OCI-LY7 (cell line): ENCODE measurements at regions not wholly inside any gene's neighbourhood (a gene's known extent, or its start where the extent isn't known, plus 50 kb on each side); places are given as distances from the start of the nearest gene placed in this dataset.

Source experiments
- BruUV-seq: library from RNA; stranded (reverse); fragments of 400-500 nt; replicated peaks from 2 replicates; lab custom pipeline; 2021; lab: Mats Ljungman, UMichigan
- CTCF ChIA-PET: fragments of 300-600 bp; sonication (Branson Sonifier 250); formaldehyde crosslinking; loops from one replicate; lab custom pipeline; 2022; ENCODE audit warnings: antibody characterized with exemption; ENCODE audit not compliant: unreplicated experiment; lab: Charles Lee
- POLR2A ChIA-PET: fragments of 300-600 bp; sonication (Branson Sonifier 250); formaldehyde crosslinking; loops from one replicate; lab custom pipeline; 2022; ENCODE audit warnings: antibody characterized with exemption; lab: Charles Lee
- DNase-seq: peaks from one replicate; pipeline ENCODE4 v3.0.0-alpha.2; 2015; ENCODE audit warnings: low spot score
- H2AFZ ChIP-seq: fragments of 200-600 bp; sonication (generic), shearing (Covaris generic); 2 replicates; pipeline ENCODE4 v1.6.1; 2014; ENCODE audit warnings: mild to moderate bottlenecking, antibody characterized with exemption, low read length, moderate library complexity
- H3K27ac ChIP-seq: fragments of 200-600 bp; sonication (generic); 2 replicates; pipeline ENCODE4 v1.5.1; 2014; ENCODE audit warnings: mixed run types, low read depth, mild to moderate bottlenecking, moderate library complexity, low read length, inconsistent platforms; ENCODE audit not compliant: poor library complexity, severe bottlenecking
- H3K36me3 ChIP-seq: fragments of 200-600 bp; sonication (generic); 2 replicates; pipeline ENCODE4 v1.6.1; 2014; ENCODE audit warnings: mild to moderate bottlenecking, antibody characterized with exemption, low read length, moderate library complexity, mixed read lengths; ENCODE audit not compliant: insufficient read depth
- H3K4me1 ChIP-seq: fragments of 200-600 bp; sonication (generic); 2 replicates; pipeline ENCODE4 v1.5.1; 2014; ENCODE audit warnings: mild to moderate bottlenecking, low read length; ENCODE audit not compliant: insufficient read depth, poor library complexity, severe bottlenecking
- H3K4me2 ChIP-seq: fragments of 200-600 bp; sonication (generic); 2 replicates; pipeline ENCODE4 v1.6.1; 2014; ENCODE audit warnings: mild to moderate bottlenecking, low read length
- H3K4me3 ChIP-seq: fragments of 200-600 bp; sonication (generic); 2 replicates; pipeline ENCODE4 v1.5.1; 2014; ENCODE audit warnings: mild to moderate bottlenecking, low read depth, low read length; ENCODE audit not compliant: poor library complexity, severe bottlenecking
- H3K79me2 ChIP-seq: fragments of 200-600 bp; sonication (generic); 2 replicates; pipeline ENCODE4 v1.6.1; 2016; ENCODE audit warnings: low read depth, mild to moderate bottlenecking, low read length, moderate library complexity, mixed read lengths; ENCODE audit not compliant: insufficient read depth
- H3K9me2 ChIP-seq: fragments of 200-600 bp; sonication (generic); 2 replicates; pipeline ENCODE4 v1.6.1; 2016; ENCODE audit warnings: mild to moderate bottlenecking, low read length, mixed read lengths; ENCODE audit not compliant: insufficient read depth
- H3K9me3 ChIP-seq: fragments of 200-600 bp; sonication (generic); 2 replicates; pipeline ENCODE4 v1.6.1; 2014; ENCODE audit warnings: mild to moderate bottlenecking, mixed run types, low read length, mixed read lengths
- H4K20me1 ChIP-seq: fragments of 200-600 bp; sonication (generic); 2 replicates; pipeline ENCODE4 v1.6.1; 2014; ENCODE audit warnings: mild to moderate bottlenecking, antibody characterized with exemption, low read length, moderate library complexity, mixed read lengths; ENCODE audit not compliant: insufficient read depth
- EZH2phosphoT487 ChIP-seq: fragments of 200-600 bp; sonication (generic); IDR thresholded peaks from 2 replicates; pipeline ENCODE4 v1.6.1; 2018; ENCODE audit warnings: low read depth, borderline replicate concordance, mild to moderate bottlenecking, mixed run types, antibody characterized with exemption, low read length, moderate library complexity, mixed read lengths
- intact Hi-C: fragments of 100-400 bp; cut with micrococcal nuclease; formaldehyde crosslinking; loops from one replicate; pipeline ENCODE4 v1.10.0; 2022; ENCODE audit not compliant: unreplicated experiment
- TF ChIP-seq, protein P1 (sequence below): fragments of 200-600 bp; sonication (generic); conservative IDR thresholded peaks from 2 replicates; pipeline ENCODE4 v1.5.1; 2014; ENCODE audit warnings: mild to moderate bottlenecking, antibody characterized with exemption, low read length, moderate library complexity, mixed read lengths

DNA sequence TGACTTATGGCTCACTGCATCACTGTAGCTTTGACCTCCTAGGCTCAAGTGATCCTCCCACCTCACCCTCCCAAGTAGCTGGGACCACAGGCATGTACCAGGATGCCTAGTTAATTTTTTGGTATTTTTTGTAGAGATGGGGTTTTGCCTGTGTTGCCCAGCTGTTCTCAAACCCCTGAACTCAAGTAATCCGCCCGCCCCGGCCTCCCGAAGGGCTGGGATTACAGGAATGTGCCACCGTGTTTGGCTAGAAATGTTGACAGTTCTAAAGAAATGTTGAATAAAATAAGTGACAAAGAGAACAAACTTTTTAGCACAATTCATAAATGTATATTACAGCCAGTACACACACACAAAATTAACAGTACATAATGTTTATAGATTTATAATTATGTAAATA, 1586.1 kb downstream of the NCAM2 start:
- no peak for TF ChIP-seq EZH2phosphoT487
- TF ChIP-seq, protein P1, sequence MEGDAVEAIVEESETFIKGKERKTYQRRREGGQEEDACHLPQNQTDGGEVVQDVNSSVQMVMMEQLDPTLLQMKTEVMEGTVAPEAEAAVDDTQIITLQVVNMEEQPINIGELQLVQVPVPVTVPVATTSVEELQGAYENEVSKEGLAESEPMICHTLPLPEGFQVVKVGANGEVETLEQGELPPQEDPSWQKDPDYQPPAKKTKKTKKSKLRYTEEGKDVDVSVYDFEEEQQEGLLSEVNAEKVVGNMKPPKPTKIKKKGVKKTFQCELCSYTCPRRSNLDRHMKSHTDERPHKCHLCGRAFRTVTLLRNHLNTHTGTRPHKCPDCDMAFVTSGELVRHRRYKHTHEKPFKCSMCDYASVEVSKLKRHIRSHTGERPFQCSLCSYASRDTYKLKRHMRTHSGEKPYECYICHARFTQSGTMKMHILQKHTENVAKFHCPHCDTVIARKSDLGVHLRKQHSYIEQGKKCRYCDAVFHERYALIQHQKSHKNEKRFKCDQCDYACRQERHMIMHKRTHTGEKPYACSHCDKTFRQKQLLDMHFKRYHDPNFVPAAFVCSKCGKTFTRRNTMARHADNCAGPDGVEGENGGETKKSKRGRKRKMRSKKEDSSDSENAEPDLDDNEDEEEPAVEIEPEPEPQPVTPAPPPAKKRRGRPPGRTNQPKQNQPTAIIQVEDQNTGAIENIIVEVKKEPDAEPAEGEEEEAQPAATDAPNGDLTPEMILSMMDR: no peak
- intact Hi-C loops: no loop called here
- POLR2A ChIA-PET: no interaction called here

DNA sequence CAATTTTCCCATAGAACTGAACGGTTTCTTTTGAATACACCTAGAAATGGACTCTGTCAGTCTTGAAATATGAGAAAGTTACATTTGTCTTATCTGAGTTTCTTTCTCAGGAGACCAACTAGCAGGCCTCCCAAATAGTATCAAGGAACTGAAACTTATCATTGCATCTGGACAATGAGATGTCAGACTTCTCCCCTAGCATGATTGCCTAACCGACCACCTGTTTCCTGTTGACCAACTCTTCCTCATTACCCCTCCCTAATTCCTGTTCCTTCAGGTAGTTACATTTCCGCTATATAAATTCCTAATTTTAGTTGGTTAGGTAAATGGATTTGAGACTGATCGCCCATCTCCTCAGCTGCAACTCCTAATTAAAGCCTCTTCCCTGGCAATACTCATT, 1587.3 kb downstream of the NCAM2 start:
- H3K36me3 ChIP-seq: no peaks in the 10 kb centered on the region
- no peaks in the 10 kb centered on the region for H4K20me1 ChIP-seq
- ChIA-PET POLR2A (interaction anchor here (0.5 to 0.7 kb wide), 2 partner anchors 844 to 911 kb away, joined by 3 read pairs; no protein-coding TSS in a partner anchor), CTCF (no interaction called here)
- peaks cover 31% of the 10 kb centered on the region; the same call in 1 of the 2 replicates for H3K9me3 ChIP-seq
- DNase-seq: peak; percentile 76
- H3K4me1 ChIP-seq: peaks cover 24% of the 10 kb centered on the region
- intact Hi-C loops: no loop called here
- H3K4me3 ChIP-seq: no peak overlapping the region
- BruUV-seq: no TSS peak
- no peaks in the 10 kb centered on the region for H3K79me2 ChIP-seq
- H3K27ac ChIP-seq: peak overlapping the region; percentile 80
- H2AFZ ChIP-seq: no peak overlapping the region
- H3K4me2 ChIP-seq: peak overlapping the region; percentile 37; the same call in 1 of the 2 replicates
- TF ChIP-seq, protein P1: no peak
- no peak for TF ChIP-seq EZH2phosphoT487
- H3K9me2 ChIP-seq: no peaks in the 10 kb centered on the region

More for the DNA sequence above, 1586.1 kb downstream of the NCAM2 start:
- Histone ChIP-seq H4K20me1 (no peaks in the 10 kb centered on the region), H3K36me3 (no peaks in the 10 kb centered on the region), H2AFZ (peak overlapping the region; percentile 64; the same call in 1 of the 2 replicates), H3K4me3 (no peak overlapping the region), H3K4me2 (peak overlapping the region; percentile 51; the same call in 1 of the 2 replicates), H3K79me2 (no peaks in the 10 kb centered on the region), H3K9me3 (peaks cover 33% of the 10 kb centered on the region; the same call in 1 of the 2 replicates), H3K27ac (peak overlapping the region; percentile 80), H3K9me2 (no peaks in the 10 kb centered on the region), H3K4me1 (peaks cover 27% of the 10 kb centered on the region)
- BruUV-seq: no TSS peak
- no peak for DNase-seq
- CTCF ChIA-PET: no interaction called here

DNA sequence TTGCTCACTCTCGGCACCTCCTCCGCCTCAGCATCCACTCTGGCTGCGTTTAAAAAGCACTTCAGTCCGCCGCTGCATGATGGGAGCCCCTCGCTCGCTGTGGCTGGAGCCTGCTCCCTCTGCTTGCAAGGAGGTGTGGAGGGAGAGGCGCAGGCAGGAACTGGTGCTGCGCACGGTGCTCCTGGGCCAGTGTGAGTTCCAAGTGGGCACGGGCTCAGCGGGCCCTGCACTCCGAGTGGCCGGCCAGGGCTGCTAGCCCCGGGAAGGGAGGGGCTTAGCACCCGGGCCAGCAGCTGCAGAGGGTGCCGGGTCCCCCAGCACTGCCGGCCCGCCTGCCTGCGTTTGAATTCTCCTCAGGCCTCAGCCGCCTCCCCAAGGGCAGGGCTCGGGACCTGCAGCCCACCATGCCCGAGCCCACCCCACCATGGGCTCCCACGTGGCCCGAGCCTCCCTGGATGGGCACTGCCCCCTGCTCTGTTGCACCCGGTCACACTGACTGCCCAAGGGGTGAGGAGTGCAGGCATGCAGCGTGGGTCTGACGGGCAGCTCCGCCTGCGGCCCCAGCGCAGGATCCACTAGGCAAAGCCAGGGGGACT, 1599.5 kb downstream of the NCAM2 start:
- DNase-seq: no peak
- no peaks in the 10 kb centered on the region for H3K4me1 ChIP-seq
- peaks cover 19% of the 10 kb centered on the region for H3K9me3 ChIP-seq
- intact Hi-C loops: no loop called here
- TF ChIP-seq EZH2phosphoT487: no peak
- TF ChIP-seq, protein P1: no peak
- no peak overlapping the region for H3K4me2 ChIP-seq
- CTCF ChIA-PET: no interaction called here
- no peak overlapping the region for H2AFZ ChIP-seq
- no peaks in the 10 kb centered on the region for H4K20me1 ChIP-seq
- H3K27ac ChIP-seq: no peak overlapping the region
- no peak overlapping the region for H3K4me3 ChIP-seq
- no peaks in the 10 kb centered on the region for H3K79me2 ChIP-seq
- POLR2A ChIA-PET: no interaction called here
- BruUV-seq: no TSS peak
- H3K36me3 ChIP-seq: no peaks in the 10 kb centered on the region
- no peaks in the 10 kb centered on the region for H3K9me2 ChIP-seq
